Muscle layer of colon (tissue), 2 donors: ENCODE measurements at regions not wholly inside any gene's neighbourhood (a gene's known extent, or its start where the extent isn't known, plus 50 kb on each side); places are given as distances from the start of the nearest gene placed in this dataset.
"Not testable (repeated sequence)": the region's sequence is repeated elsewhere in the genome, so short reads cannot be mapped to it uniquely, and the experiment has no call there.

Experiments used
- H3K27ac ChIP-seq: one replicate; pipeline ENCODE4 v1.7.0; 2013; ENCODE audit warnings: low read depth, mild to moderate bottlenecking, low read length, moderate library complexity
- H3K27me3 ChIP-seq, 2 donors: one replicate each; pipeline ENCODE4 v1.7.0; 2013; ENCODE audit warnings: low read length in 2 of 2, mild to moderate bottlenecking in 2 of 2; ENCODE audit not compliant: insufficient read depth in 2 of 2, control insufficient read depth in 1 of 2
- H3K36me3 ChIP-seq: one replicate; pipeline ENCODE4 v1.7.0; 2013; ENCODE audit warnings: mild to moderate bottlenecking, low read length; ENCODE audit not compliant: insufficient read depth
- H3K4me1 ChIP-seq: one replicate; pipeline ENCODE4 v1.7.0; 2013; ENCODE audit warnings: mild to moderate bottlenecking, low read length; ENCODE audit not compliant: insufficient read depth
- H3K4me3 ChIP-seq, 2 donors: one replicate each; pipeline ENCODE4 v1.7.0; 2013; ENCODE audit warnings: low read length in 2 of 2, low read depth in 1 of 2, mild to moderate bottlenecking in 1 of 2, moderate library complexity in 1 of 2
- H3K9ac ChIP-seq: one replicate; pipeline ENCODE4 v1.7.0; 2013; ENCODE audit warnings: low read length
- H3K9me3 ChIP-seq: one replicate; pipeline ENCODE4 v1.7.0; 2013; ENCODE audit warnings: mild to moderate bottlenecking, low read length
- donor health status: abdominal sarcoma.
- donor health status: Adenocarcinoma of cecum.

GRCh38 chr7:67631476-67631875 is 634.8 kb downstream of the TYW1 start:
- Histone ChIP-seq H3K9me3 (no peaks in the 10 kb centered on the region), H3K4me3 (no peak overlapping the region), H3K36me3 (no peaks in the 10 kb centered on the region), H3K27ac (no peak overlapping the region), H3K4me1 (no peaks in the 10 kb centered on the region), H3K27me3 (no peaks in the 10 kb centered on the region), H3K9ac (no peak overlapping the region)

- no peaks in the 10 kb centered on the region for H3K4me1 ChIP-seq
- H3K27ac ChIP-seq, result no peak overlapping the region
- no peaks in the 10 kb centered on the region for H3K9me3 ChIP-seq
- H3K36me3 ChIP-seq, result no peaks in the 10 kb centered on the region
- no peak overlapping the region for H3K9ac ChIP-seq
- H3K4me3 ChIP-seq, result no peak overlapping the region
- no peaks in the 10 kb centered on the region for H3K27me3 ChIP-seq
Measured at GRCh38 chr7:67635271-67635670, 638.6 kb downstream of the TYW1 start.

GRCh38 chr7:67636348-67637022 is 639.9 kb downstream of the TYW1 start:
- no peak overlapping the region for H3K27ac ChIP-seq
- H3K4me1 ChIP-seq, result no peaks in the 10 kb centered on the region
- no peak overlapping the region for H3K4me3 ChIP-seq
- H3K9me3 ChIP-seq, result no peaks in the 10 kb centered on the region
- H3K9ac ChIP-seq, result no peak overlapping the region
- H3K36me3 ChIP-seq, result no peaks in the 10 kb centered on the region
- H3K27me3 ChIP-seq, result no peaks in the 10 kb centered on the region

GRCh38 chr7:67637023-67637358 is 640.4 kb downstream of the TYW1 start:
- no peaks in the 10 kb centered on the region for H3K27me3 ChIP-seq
- H3K4me3 ChIP-seq, result no peak overlapping the region
- H3K4me1 ChIP-seq, result no peaks in the 10 kb centered on the region
- no peaks in the 10 kb centered on the region for H3K36me3 ChIP-seq
- no peaks in the 10 kb centered on the region for H3K9me3 ChIP-seq
- no peak overlapping the region for H3K27ac ChIP-seq
- no peak overlapping the region for H3K9ac ChIP-seq

GRCh38 chr7:67642542-67642941 is 645.9 kb downstream of the TYW1 start:
- H3K36me3 ChIP-seq, H3K4me3 ChIP-seq, H3K9ac ChIP-seq, H3K27me3 ChIP-seq, H3K9me3 ChIP-seq, H3K4me1 ChIP-seq, H3K27ac ChIP-seq: not testable (repeated sequence)

- no peaks in the 10 kb centered on the region for H3K9me3 ChIP-seq
- no peaks in the 10 kb centered on the region for H3K4me1 ChIP-seq
- H3K27me3 ChIP-seq, result no peaks in the 10 kb centered on the region
- no peak overlapping the region for H3K9ac ChIP-seq
- no peaks in the 10 kb centered on the region for H3K36me3 ChIP-seq
- no peak overlapping the region for H3K27ac ChIP-seq
- no peak overlapping the region for H3K4me3 ChIP-seq
Measured at GRCh38 chr7:67644151-67644550, 647.5 kb downstream of the TYW1 start.

- Histone ChIP-seq H3K9me3 (no peaks in the 10 kb centered on the region), H3K36me3 (no peaks in the 10 kb centered on the region), H3K4me3 (no peak overlapping the region), H3K9ac (no peak overlapping the region), H3K27me3 (no peaks in the 10 kb centered on the region), H3K4me1 (no peaks in the 10 kb centered on the region), H3K27ac (no peak overlapping the region)
Measured at GRCh38 chr7:67652937-67653336, 656.3 kb downstream of the TYW1 start.

GRCh38 chr7:67653856-67654454 is 657.3 kb downstream of the TYW1 start:
- Histone ChIP-seq H3K27me3 (no peaks in the 10 kb centered on the region), H3K4me3 (no peak overlapping the region), H3K4me1 (no peaks in the 10 kb centered on the region), H3K36me3 (no peaks in the 10 kb centered on the region), H3K27ac (no peak overlapping the region), H3K9ac (no peak overlapping the region), H3K9me3 (no peaks in the 10 kb centered on the region)

- no peak overlapping the region for H3K9ac ChIP-seq
- no peaks in the 10 kb centered on the region for H3K27me3 ChIP-seq
- no peaks in the 10 kb centered on the region for H3K9me3 ChIP-seq
- H3K4me1 ChIP-seq, result no peaks in the 10 kb centered on the region
- H3K27ac ChIP-seq, result no peak overlapping the region
- H3K4me3 ChIP-seq, result no peak overlapping the region
- H3K36me3 ChIP-seq, result no peaks in the 10 kb centered on the region
Measured at GRCh38 chr7:67654642-67655041, 658.0 kb downstream of the TYW1 start.

- H3K36me3 ChIP-seq, result no peaks in the 10 kb centered on the region
- no peaks in the 10 kb centered on the region for H3K4me1 ChIP-seq
- H3K27ac ChIP-seq, result no peak overlapping the region
Measured at GRCh38 chr7:67655168-67655567, 658.5 kb downstream of the TYW1 start.

GRCh38 chr7:67659091-67659490 is 662.5 kb downstream of the TYW1 start:
- Histone ChIP-seq H3K4me1 (no peaks in the 10 kb centered on the region), H3K9me3 (no peaks in the 10 kb centered on the region), H3K27ac (no peak overlapping the region), H3K4me3 (no peak overlapping the region), H3K27me3 (no peaks in the 10 kb centered on the region), H3K9ac (no peak overlapping the region), H3K36me3 (no peaks in the 10 kb centered on the region)

More at GRCh38 chr7:67655168-67655567, 658.5 kb downstream of the TYW1 start:
- H3K27me3 ChIP-seq, result no peaks in the 10 kb centered on the region
- no peaks in the 10 kb centered on the region for H3K9me3 ChIP-seq
- no peak overlapping the region for H3K4me3 ChIP-seq
- H3K9ac ChIP-seq, result no peak overlapping the region

GRCh38 chr7:67662804-67663203 is 666.2 kb downstream of the TYW1 start:
- Histone ChIP-seq H3K4me1 (no peaks in the 10 kb centered on the region), H3K36me3 (no peaks in the 10 kb centered on the region), H3K27me3 (no peaks in the 10 kb centered on the region), H3K9me3 (no peaks in the 10 kb centered on the region), H3K27ac (no peak overlapping the region), H3K9ac (no peak overlapping the region), H3K4me3 (no peak overlapping the region)
